HepG2 (cell line): ENCODE measurements at regions not wholly inside any gene's neighbourhood (a gene's known extent, or its start where the extent isn't known, plus 50 kb on each side); places are given as distances from the start of the nearest gene placed in this dataset.
A peak's percentile ranks its signal among the peaks of the same experiment; 100 is the strongest.

Experiments
- CAMTA2 ChIP-seq: sonication (generic); formaldehyde crosslinking; IDR thresholded peaks from 2 replicates; pipeline ENCODE4 v1.4.0; 2020; ENCODE audit warnings: mild to moderate bottlenecking, missing genetic modification reagents, borderline replicate concordance
- FOXA1 ChIP-seq, 2 experiments: fragments of 450-650 bp in 1 of 2; sonication (generic) in 1 of 2; formaldehyde crosslinking in 1 of 2; IDR thresholded peaks; 2 replicates each; pipeline versions ENCODE4 v1.4.0 to v1.6.1; 2016 to 2020; ENCODE audit warnings: missing genetic modification reagents in 1 of 2
- IKZF1 ChIP-seq: fragments of 450-650 bp; IDR thresholded peaks from 2 replicates; pipeline ENCODE4 v1.7.1; 2016
- RXRA ChIP-seq: sonication (generic); formaldehyde crosslinking; IDR thresholded peaks from 2 replicates; pipeline ENCODE4 v1.5.1; 2020; ENCODE audit warnings: missing genetic modification reagents
- STAT5B ChIP-seq: sonication (generic); formaldehyde crosslinking; IDR thresholded peaks from 2 replicates; pipeline ENCODE4 v1.4.0; 2020; ENCODE audit warnings: missing genetic modification reagents
- ZBTB38 ChIP-seq: sonication (generic); formaldehyde crosslinking; IDR thresholded peaks from 2 replicates; pipeline ENCODE4 v1.5.1; 2020; ENCODE audit warnings: mild to moderate bottlenecking, missing genetic modification reagents
- ZNF124 ChIP-seq: sonication (generic); formaldehyde crosslinking; IDR thresholded peaks from 2 replicates; pipeline ENCODE4 v1.4.0; 2020; ENCODE audit warnings: missing genetic modification reagents
- ZNF430 ChIP-seq: sonication (generic); formaldehyde crosslinking; IDR thresholded peaks from 2 replicates; pipeline ENCODE4 v1.9.0; 2021; ENCODE audit warnings: mild to moderate bottlenecking, missing genetic modification reagents
- TF ChIP-seq, protein P1 (sequence below): sonication (generic); formaldehyde crosslinking; IDR thresholded peaks from 2 replicates; pipeline ENCODE4 v1.4.0; 2020; ENCODE audit warnings: missing genetic modification reagents, borderline replicate concordance
- TF ChIP-seq, protein P2 (sequence below): IDR thresholded peaks from 2 replicates; pipeline ENCODE4 v1.6.1; 2016; ENCODE audit warnings: control low read depth

DNA sequence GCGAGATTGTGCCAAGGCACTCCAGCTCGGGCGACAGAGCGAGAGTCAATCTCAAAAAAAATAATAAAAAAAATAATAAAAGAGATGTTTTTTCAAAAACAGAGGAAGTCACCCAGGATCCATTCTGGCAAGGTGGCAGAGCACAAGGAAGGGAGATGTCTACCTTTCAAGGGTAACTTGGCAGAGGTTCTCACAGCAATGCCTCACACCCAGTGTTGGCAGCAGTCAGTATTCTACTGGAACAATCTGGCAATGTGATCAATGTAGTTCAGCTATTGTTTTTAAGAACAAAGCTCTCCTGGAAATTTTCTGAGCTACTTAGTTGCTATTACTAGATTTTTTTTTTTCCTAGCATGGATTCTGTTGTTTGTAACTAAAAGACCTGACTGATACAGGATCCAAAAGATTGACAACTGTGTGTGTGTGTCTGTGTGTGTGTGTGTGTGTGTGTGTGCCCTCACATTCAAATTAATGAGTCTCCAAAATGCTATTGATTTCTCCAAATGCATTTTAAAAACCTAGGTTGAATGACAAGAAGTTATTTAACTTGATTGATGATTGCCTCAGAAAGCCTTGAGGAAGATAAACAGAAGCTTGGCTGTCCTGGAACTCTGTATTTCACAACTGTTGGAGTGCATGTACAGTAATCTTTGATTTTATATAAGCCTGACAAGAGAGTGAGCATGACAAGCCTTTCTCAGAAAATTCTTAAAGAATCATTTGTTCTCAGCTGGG, 114.1 kb upstream of the RREB1 start (continued):
- TF ChIP-seq ZNF124 (CRISPR knock-in tag) (no peak), RXRA (CRISPR knock-in tag) (no peak), ZBTB38 (CRISPR knock-in tag) (no peak), CAMTA2 (CRISPR knock-in tag) (no peak), IKZF1 (no peak), STAT5B (CRISPR knock-in tag) (no peak), ZNF430 (CRISPR knock-in tag) (no peak), FOXA1 (IDR thresholded peaks at IDR 0.05) (no peak), FOXA1 (CRISPR knock-in tag; IDR thresholded peaks at IDR 0.05) (0 out of 2 replicates have a peak, but pooled peaks have one; percentile 7)
- TF ChIP-seq, protein P1, sequence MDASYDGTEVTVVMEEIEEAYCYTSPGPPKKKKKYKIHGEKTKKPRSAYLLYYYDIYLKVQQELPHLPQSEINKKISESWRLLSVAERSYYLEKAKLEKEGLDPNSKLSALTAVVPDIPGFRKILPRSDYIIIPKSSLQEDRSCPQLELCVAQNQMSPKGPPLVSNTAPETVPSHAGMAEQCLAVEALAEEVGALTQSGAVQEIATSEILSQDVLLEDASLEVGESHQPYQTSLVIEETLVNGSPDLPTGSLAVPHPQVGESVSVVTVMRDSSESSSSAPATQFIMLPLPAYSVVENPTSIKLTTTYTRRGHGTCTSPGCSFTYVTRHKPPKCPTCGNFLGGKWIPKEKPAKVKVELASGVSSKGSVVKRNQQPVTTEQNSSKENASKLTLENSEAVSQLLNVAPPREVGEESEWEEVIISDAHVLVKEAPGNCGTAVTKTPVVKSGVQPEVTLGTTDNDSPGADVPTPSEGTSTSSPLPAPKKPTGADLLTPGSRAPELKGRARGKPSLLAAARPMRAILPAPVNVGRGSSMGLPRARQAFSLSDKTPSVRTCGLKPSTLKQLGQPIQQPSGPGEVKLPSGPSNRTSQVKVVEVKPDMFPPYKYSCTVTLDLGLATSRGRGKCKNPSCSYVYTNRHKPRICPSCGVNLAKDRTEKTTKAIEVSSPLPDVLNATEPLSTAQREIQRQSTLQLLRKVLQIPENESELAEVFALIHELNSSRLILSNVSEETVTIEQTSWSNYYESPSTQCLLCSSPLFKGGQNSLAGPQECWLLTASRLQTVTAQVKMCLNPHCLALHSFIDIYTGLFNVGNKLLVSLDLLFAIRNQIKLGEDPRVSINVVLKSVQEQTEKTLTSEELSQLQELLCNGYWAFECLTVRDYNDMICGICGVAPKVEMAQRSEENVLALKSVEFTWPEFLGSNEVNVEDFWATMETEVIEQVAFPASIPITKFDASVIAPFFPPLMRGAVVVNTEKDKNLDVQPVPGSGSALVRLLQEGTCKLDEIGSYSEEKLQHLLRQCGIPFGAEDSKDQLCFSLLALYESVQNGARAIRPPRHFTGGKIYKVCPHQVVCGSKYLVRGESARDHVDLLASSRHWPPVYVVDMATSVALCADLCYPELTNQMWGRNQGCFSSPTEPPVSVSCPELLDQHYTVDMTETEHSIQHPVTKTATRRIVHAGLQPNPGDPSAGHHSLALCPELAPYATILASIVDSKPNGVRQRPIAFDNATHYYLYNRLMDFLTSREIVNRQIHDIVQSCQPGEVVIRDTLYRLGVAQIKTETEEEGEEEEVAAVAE, result no peak
- TF ChIP-seq, protein P2, sequence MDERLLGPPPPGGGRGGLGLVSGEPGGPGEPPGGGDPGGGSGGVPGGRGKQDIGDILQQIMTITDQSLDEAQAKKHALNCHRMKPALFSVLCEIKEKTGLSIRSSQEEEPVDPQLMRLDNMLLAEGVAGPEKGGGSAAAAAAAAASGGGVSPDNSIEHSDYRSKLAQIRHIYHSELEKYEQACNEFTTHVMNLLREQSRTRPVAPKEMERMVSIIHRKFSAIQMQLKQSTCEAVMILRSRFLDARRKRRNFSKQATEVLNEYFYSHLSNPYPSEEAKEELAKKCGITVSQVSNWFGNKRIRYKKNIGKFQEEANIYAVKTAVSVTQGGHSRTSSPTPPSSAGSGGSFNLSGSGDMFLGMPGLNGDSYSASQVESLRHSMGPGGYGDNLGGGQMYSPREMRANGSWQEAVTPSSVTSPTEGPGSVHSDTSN (CRISPR knock-in tag), result 0 out of 2 replicates have a peak, but pooled peaks have one; percentile 33
